Loucy (cell line): ENCODE measurements at regions not wholly inside any gene's neighbourhood (a gene's known extent, or its start where the extent isn't known, plus 50 kb on each side); places are given as distances from the start of the nearest gene placed in this dataset.

Experiments used
- H2AFZ ChIP-seq: fragments of 200-600 bp; sonication (generic); 2 replicates; pipeline ENCODE4 v1.6.0; 2016; ENCODE audit warnings: antibody characterized with exemption, mild to moderate bottlenecking, low read length, moderate library complexity
- H3F3A ChIP-seq: fragments of 200-600 bp; 2 replicates; pipeline ENCODE4 v1.6.0; 2016; ENCODE audit warnings: antibody characterized with exemption, low read depth, mild to moderate bottlenecking
- H3K27me3 ChIP-seq: fragments of 200-600 bp; sonication (generic); 2 replicates; pipeline ENCODE4 v1.6.1; 2014; ENCODE audit warnings: low read length, mild to moderate bottlenecking; ENCODE audit not compliant: insufficient read depth, poor library complexity, severe bottlenecking
- H3K36me3 ChIP-seq: fragments of 200-600 bp; sonication (generic); 2 replicates; pipeline ENCODE4 v1.6.1; 2016; ENCODE audit warnings: low read length; ENCODE audit not compliant: insufficient read depth
- H3K4me1 ChIP-seq: fragments of 200-600 bp; sonication (generic); 2 replicates; pipeline ENCODE4 v1.5.1; 2014; ENCODE audit warnings: low read length, mild to moderate bottlenecking; ENCODE audit not compliant: insufficient read depth, poor library complexity, severe bottlenecking
- H3K4me2 ChIP-seq: fragments of 200-600 bp; sonication (generic); 2 replicates; pipeline ENCODE4 v1.6.0; 2014; ENCODE audit warnings: antibody characterized with exemption, low read length, low read depth, mild to moderate bottlenecking; ENCODE audit not compliant: poor library complexity, severe bottlenecking
- H3K4me3 ChIP-seq: fragments of 200-600 bp; sonication (generic); 2 replicates; pipeline ENCODE4 v1.5.1; 2014; ENCODE audit warnings: low read length, mild to moderate bottlenecking, mixed read lengths; ENCODE audit not compliant: poor library complexity, severe bottlenecking
- H3K79me2 ChIP-seq: fragments of 200-600 bp; sonication (generic); 2 replicates; pipeline ENCODE4 v1.6.1; 2014; ENCODE audit warnings: low read length; ENCODE audit not compliant: insufficient read depth
- H3K9ac ChIP-seq: fragments of 200-600 bp; sonication (generic); 2 replicates; pipeline ENCODE4 v1.6.0; 2014; ENCODE audit warnings: mild to moderate bottlenecking, low read depth, low read length, moderate library complexity; ENCODE audit not compliant: poor library complexity, severe bottlenecking
- H3K9me2 ChIP-seq: fragments of 200-600 bp; sonication (generic); replicated peaks from 2 replicates; pipeline ENCODE4 v1.6.1; 2016; ENCODE audit warnings: low read depth, low read length, mixed read lengths
- H3K9me3 ChIP-seq: fragments of 200-600 bp; sonication (generic); 2 replicates; pipeline ENCODE4 v1.6.1; 2014; ENCODE audit warnings: mild to moderate bottlenecking, antibody characterized with exemption, low read length, low read depth; ENCODE audit not compliant: insufficient read depth
- H4K20me1 ChIP-seq: fragments of 200-600 bp; sonication (generic); 2 replicates; pipeline ENCODE4 v1.6.0; 2014; ENCODE audit warnings: antibody characterized with exemption, low read length, mild to moderate bottlenecking; ENCODE audit not compliant: insufficient read depth, poor library complexity, severe bottlenecking
- CTCF ChIP-seq: fragments of 200-600 bp; sonication (generic); conservative IDR thresholded peaks from 2 replicates; pipeline ENCODE4 v1.5.1; 2014; ENCODE audit warnings: mild to moderate bottlenecking, antibody characterized with exemption, low read length
- EZH2phosphoT487 ChIP-seq: fragments of 200-600 bp; IDR thresholded peaks from 2 replicates; pipeline ENCODE4 v1.6.1; 2018; ENCODE audit warnings: antibody characterized with exemption, mild to moderate bottlenecking, moderate library complexity, borderline replicate concordance

GRCh38 chr13:54787754-54788153 lies 1759.1 kb downstream of the OLFM4 start:
- H3F3A ChIP-seq = no peaks in the 10 kb centered on the region

GRCh38 chr13:54799621-54800226 lies 1771.1 kb downstream of the OLFM4 start:
- no peaks in the 10 kb centered on the region for H3K36me3 ChIP-seq
- H3K9me3 ChIP-seq = no peaks in the 10 kb centered on the region
- no peak for TF ChIP-seq CTCF
- TF ChIP-seq EZH2phosphoT487 = no peak
- H3K9ac ChIP-seq = no peak overlapping the region
- H2AFZ ChIP-seq = no peak overlapping the region
- no peaks in the 10 kb centered on the region for H4K20me1 ChIP-seq
- H3K4me3 ChIP-seq = no peak overlapping the region
- H3F3A ChIP-seq = no peaks in the 10 kb centered on the region
- no peaks in the 10 kb centered on the region for H3K9me2 ChIP-seq
- H3K79me2 ChIP-seq = no peaks in the 10 kb centered on the region
- no peaks in the 10 kb centered on the region for H3K27me3 ChIP-seq
- H3K4me2 ChIP-seq = no peak overlapping the region
- H3K4me1 ChIP-seq = no peaks in the 10 kb centered on the region

More at GRCh38 chr13:54787754-54788153, 1759.1 kb downstream of the OLFM4 start:
- H3K4me2 ChIP-seq = no peak overlapping the region
- H3K4me1 ChIP-seq = no peaks in the 10 kb centered on the region
- H4K20me1 ChIP-seq = no peaks in the 10 kb centered on the region
- no peak overlapping the region for H3K9ac ChIP-seq
- H3K27me3 ChIP-seq = no peaks in the 10 kb centered on the region
- no peak for TF ChIP-seq EZH2phosphoT487
- TF ChIP-seq CTCF = no peak
- H2AFZ ChIP-seq = no peak overlapping the region
- no peaks in the 10 kb centered on the region for H3K9me3 ChIP-seq
- H3K9me2 ChIP-seq = no peaks in the 10 kb centered on the region
- no peak overlapping the region for H3K4me3 ChIP-seq
- H3K36me3 ChIP-seq = no peaks in the 10 kb centered on the region
- no peaks in the 10 kb centered on the region for H3K79me2 ChIP-seq

- H3K4me1 ChIP-seq = no peaks in the 10 kb centered on the region
- TF ChIP-seq EZH2phosphoT487 (no peak), CTCF (no peak)
- H3K27me3 ChIP-seq = no peaks in the 10 kb centered on the region
- H4K20me1 ChIP-seq = no peaks in the 10 kb centered on the region
- no peak overlapping the region for H2AFZ ChIP-seq
- no peaks in the 10 kb centered on the region for H3K9me3 ChIP-seq
- no peak overlapping the region for H3K4me2 ChIP-seq
- H3K9ac ChIP-seq = no peak overlapping the region
- H3K9me2 ChIP-seq = no peaks in the 10 kb centered on the region
- H3F3A ChIP-seq = no peaks in the 10 kb centered on the region
- no peak overlapping the region for H3K4me3 ChIP-seq
- H3K79me2 ChIP-seq = no peaks in the 10 kb centered on the region
- H3K36me3 ChIP-seq = no peaks in the 10 kb centered on the region
These were observed 1773.6 kb downstream of the OLFM4 start for GRCh38 chr13:54802226-54802625.
